GM19035 (cell line): ENCODE measurements at regions not wholly inside any gene's neighbourhood (a gene's known extent, or its start where the extent isn't known, plus 50 kb on each side); places are given as distances from the start of the nearest gene placed in this dataset.

Source experiments
- ATAC-seq: cut with Tn5 transposase; IDR thresholded peaks from one replicate; pipeline ENCODE4 v1.9.1; 2021; ENCODE audit not compliant: unreplicated experiment

GRCh38 chr3:72350761-72351505 is 497.3 kb downstream of the SHQ1 start:
- no peak for ATAC-seq

GRCh38 chr3:72348357-72348756 is 499.9 kb downstream of the SHQ1 start:
- no peak for ATAC-seq

- no peak for ATAC-seq
These were observed 500.4 kb downstream of the SHQ1 start for GRCh38 chr3:72347819-72348319.

GRCh38 chr3:72346526-72346926 is 501.7 kb downstream of the SHQ1 start:
- ATAC-seq, result no peak

GRCh38 chr3:72345980-72346379 is 502.3 kb downstream of the SHQ1 start:
- ATAC-seq, result no peak

GRCh38 chr3:72345237-72345878 is 502.9 kb downstream of the SHQ1 start:
- no peak for ATAC-seq

- ATAC-seq, result no peak
These were observed 503.6 kb downstream of the SHQ1 start for GRCh38 chr3:72344647-72345046.

GRCh38 chr3:72344236-72344635 is 504.0 kb downstream of the SHQ1 start:
- no peak for ATAC-seq

GRCh38 chr3:72343078-72343477 is 505.2 kb downstream of the SHQ1 start:
- no peak for ATAC-seq

GRCh38 chr3:72342450-72342849 is 505.8 kb downstream of the SHQ1 start:
- no peak for ATAC-seq

GRCh38 chr3:72341920-72342319 is 506.3 kb downstream of the SHQ1 start:
- no peak for ATAC-seq

- ATAC-seq, result no peak
These were observed 506.9 kb downstream of the SHQ1 start for GRCh38 chr3:72341380-72341770.

- ATAC-seq, result no peak
These were observed 507.5 kb downstream of the SHQ1 start for GRCh38 chr3:72340476-72341379.

- ATAC-seq, result no peak
These were observed 508.2 kb downstream of the SHQ1 start for GRCh38 chr3:72340056-72340455.

- no peak for ATAC-seq
These were observed 508.6 kb downstream of the SHQ1 start for GRCh38 chr3:72339670-72340030.

GRCh38 chr3:72338942-72339669 is 509.1 kb downstream of the SHQ1 start:
- no peak for ATAC-seq

- ATAC-seq, result no peak
These were observed 509.9 kb downstream of the SHQ1 start for GRCh38 chr3:72338082-72338941.

GRCh38 chr3:72337480-72337855 is 510.8 kb downstream of the SHQ1 start:
- no peak for ATAC-seq

- no peak for ATAC-seq
These were observed 511.3 kb downstream of the SHQ1 start for GRCh38 chr3:72336821-72337479.
